Gastroesophageal sphincter (tissue), 3 donors: ENCODE measurements at regions not wholly inside any gene's neighbourhood (a gene's known extent, or its start where the extent isn't known, plus 50 kb on each side); places are given as distances from the start of the nearest gene placed in this dataset.
"Not testable (repeated sequence)": the region's sequence is repeated elsewhere in the genome, so short reads cannot be mapped to it uniquely, and the experiment has no call there.

Experiments used
- EP300 ChIP-seq: sonication (generic); formaldehyde crosslinking; IDR thresholded peaks from one replicate; pipeline ENCODE4 v1.6.1; 2017; ENCODE audit warnings: antibody characterized with exemption, mild to moderate bottlenecking
- POLR2A ChIP-seq, 2 donors: fragments of 450-650 bp; IDR thresholded peaks; one replicate each; pipeline ENCODE4 v1.6.1; 2017; ENCODE audit warnings: antibody characterized with exemption in 2 of 2, mild to moderate bottlenecking in 2 of 2, moderate library complexity in 1 of 2
- POLR2AphosphoS5 ChIP-seq: sonication (generic); formaldehyde crosslinking; IDR thresholded peaks from one replicate; pipeline ENCODE4 v1.6.1; 2017; ENCODE audit warnings: antibody characterized with exemption
- TF ChIP-seq, protein P1 (sequence below), 4 experiments: fragments of 200-600 bp in 2 of 4; fragments of 450-650 bp in 2 of 4; sonication (generic) in 1 of 4; IDR thresholded peaks; one replicate each; pipeline ENCODE4 v1.5.1; 2017 to 2019; ENCODE audit warnings: antibody characterized with exemption in 4 of 4, mild to moderate bottlenecking in 2 of 4, moderate library complexity in 2 of 4

- TF ChIP-seq, protein P1, sequence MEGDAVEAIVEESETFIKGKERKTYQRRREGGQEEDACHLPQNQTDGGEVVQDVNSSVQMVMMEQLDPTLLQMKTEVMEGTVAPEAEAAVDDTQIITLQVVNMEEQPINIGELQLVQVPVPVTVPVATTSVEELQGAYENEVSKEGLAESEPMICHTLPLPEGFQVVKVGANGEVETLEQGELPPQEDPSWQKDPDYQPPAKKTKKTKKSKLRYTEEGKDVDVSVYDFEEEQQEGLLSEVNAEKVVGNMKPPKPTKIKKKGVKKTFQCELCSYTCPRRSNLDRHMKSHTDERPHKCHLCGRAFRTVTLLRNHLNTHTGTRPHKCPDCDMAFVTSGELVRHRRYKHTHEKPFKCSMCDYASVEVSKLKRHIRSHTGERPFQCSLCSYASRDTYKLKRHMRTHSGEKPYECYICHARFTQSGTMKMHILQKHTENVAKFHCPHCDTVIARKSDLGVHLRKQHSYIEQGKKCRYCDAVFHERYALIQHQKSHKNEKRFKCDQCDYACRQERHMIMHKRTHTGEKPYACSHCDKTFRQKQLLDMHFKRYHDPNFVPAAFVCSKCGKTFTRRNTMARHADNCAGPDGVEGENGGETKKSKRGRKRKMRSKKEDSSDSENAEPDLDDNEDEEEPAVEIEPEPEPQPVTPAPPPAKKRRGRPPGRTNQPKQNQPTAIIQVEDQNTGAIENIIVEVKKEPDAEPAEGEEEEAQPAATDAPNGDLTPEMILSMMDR (IDR thresholded peaks at IDR 0.05), result not testable (repeated sequence)
- TF ChIP-seq POLR2A (IDR thresholded peaks at IDR 0.05); POLR2AphosphoS5; EP300: not testable (repeated sequence)
Measured at GRCh38 chr16:48951621-48952125, 330.0 kb downstream of the CBLN1 start.
